ENCODE measurements at regions not wholly inside any gene's neighbourhood (a gene's known extent, or its start where the extent isn't known, plus 50 kb on each side); places are given as distances from the start of the nearest gene placed in this dataset.

GRCh38 chr5:17709011-17709710 lies 74.9 kb downstream of the TAF11L14 start:
- TF ChIP-seq CTCF (IDR thresholded peaks at IDR 0.05; ENCODE audit: borderline replicate concordance, extremely low read depth, low read length, poor library complexity, severe bottlenecking) = no peak
- TF ChIP-seq EZH2 (IDR thresholded peaks at IDR 0.05; ENCODE audit: borderline replicate concordance, low read depth, low read length, severe bottlenecking) = no peak

Data from DND-41 (cell line).